Liver (tissue), 8 donors: ENCODE measurements at regions not wholly inside any gene's neighbourhood (a gene's known extent, or its start where the extent isn't known, plus 50 kb on each side); places are given as distances from the start of the nearest gene placed in this dataset.

ENCODE experiments used
- DNase-seq: peaks from one replicate; pipeline ENCODE4 v3.0.0-alpha.2; 2017; ENCODE audit warnings: low spot score
- H3K27ac ChIP-seq, 2 donors: one replicate each; pipeline ENCODE4 v1.7.0; 2013; ENCODE audit warnings: inconsistent platforms in 2 of 2, low read length in 2 of 2, control low read depth in 1 of 2, low read depth in 1 of 2, mild to moderate bottlenecking in 1 of 2
- H3K27me3 ChIP-seq, 4 donors: one replicate each; pipeline versions ENCODE4 v1.6.1 to v1.7.0; 2013; ENCODE audit warnings: low read length in 3 of 4, inconsistent platforms in 1 of 4, mild to moderate bottlenecking in 1 of 4, moderate library complexity in 1 of 4; ENCODE audit not compliant: control insufficient read depth in 4 of 4, insufficient read depth in 4 of 4
- H3K36me3 ChIP-seq, 4 donors: one replicate each; pipeline versions ENCODE4 v1.6.1 to v1.7.0; 2013; ENCODE audit warnings: low read length in 3 of 4, mild to moderate bottlenecking in 3 of 4, low read depth in 1 of 4, moderate library complexity in 1 of 4; ENCODE audit not compliant: control insufficient read depth in 4 of 4, insufficient read depth in 3 of 4
- H3K4me1 ChIP-seq, 4 donors: one replicate each; pipeline versions ENCODE4 v1.6.1 to v1.7.0; 2013; ENCODE audit warnings: low read length in 3 of 4, mild to moderate bottlenecking in 3 of 4, moderate library complexity in 1 of 4; ENCODE audit not compliant: control insufficient read depth in 4 of 4, insufficient read depth in 4 of 4
- H3K4me3 ChIP-seq, 3 donors: one replicate each; pipeline versions ENCODE4 v1.6.1 to v1.7.0; 2013; ENCODE audit warnings: low read length in 3 of 3, control low read depth in 1 of 3, low read depth in 1 of 3, mild to moderate bottlenecking in 1 of 3
- H3K9ac ChIP-seq, 2 donors: one replicate each; pipeline ENCODE4 v1.7.0; 2013; ENCODE audit warnings: low read length in 2 of 2, mild to moderate bottlenecking in 2 of 2, moderate library complexity in 2 of 2, control low read depth in 1 of 2, low read depth in 1 of 2
- H3K9me3 ChIP-seq, 4 donors: one replicate each; pipeline versions ENCODE4 v1.6.1 to v1.7.0; 2013; ENCODE audit warnings: low read length in 3 of 4; ENCODE audit not compliant: control insufficient read depth in 4 of 4
- EGR1 ChIP-seq, 2 donors: IDR thresholded peaks; 2 replicates each; pipeline ENCODE4 v1.6.1; 2016 to 2018; ENCODE audit warnings: antibody characterized with exemption in 2 of 2, low read depth in 2 of 2
- FOXA1 ChIP-seq: IDR thresholded peaks from 2 replicates; pipeline ENCODE4 v1.6.1; 2016; ENCODE audit warnings: antibody characterized with exemption
- FOXA2 ChIP-seq: IDR thresholded peaks from 2 replicates; pipeline ENCODE4 v1.6.1; 2016; ENCODE audit warnings: antibody characterized with exemption
- GABPA ChIP-seq, 2 donors: IDR thresholded peaks in 1 of 2; conservative IDR thresholded peaks in 1 of 2; 2 replicates each; pipeline ENCODE4 v1.6.1; 2016; ENCODE audit warnings: antibody characterized with exemption in 2 of 2, mild to moderate bottlenecking in 1 of 2, moderate library complexity in 1 of 2
- HNF4A ChIP-seq, 2 donors: conservative IDR thresholded peaks; 2 replicates each; pipeline ENCODE4 v1.6.1; 2016; ENCODE audit warnings: antibody characterized with exemption in 2 of 2, mild to moderate bottlenecking in 2 of 2
- HNF4G ChIP-seq: IDR thresholded peaks from 2 replicates; pipeline ENCODE4 v1.6.1; 2016; ENCODE audit warnings: antibody characterized with exemption
- JUND ChIP-seq, 2 donors: IDR thresholded peaks; 2 replicates each; pipeline ENCODE4 v1.6.1; 2016; ENCODE audit warnings: antibody characterized with exemption in 2 of 2
- NR2F2 ChIP-seq: IDR thresholded peaks from 2 replicates; pipeline ENCODE4 v1.6.1; 2016; ENCODE audit warnings: antibody characterized with exemption
- RAD21 ChIP-seq, 2 donors: IDR thresholded peaks; 2 replicates each; pipeline ENCODE4 v1.6.1; 2016; ENCODE audit warnings: antibody characterized with exemption in 2 of 2, mild to moderate bottlenecking in 2 of 2
- RXRA ChIP-seq, 2 donors: IDR thresholded peaks; 2 replicates each; pipeline ENCODE4 v1.6.1; 2017 to 2018; ENCODE audit warnings: antibody characterized with exemption in 2 of 2, mild to moderate bottlenecking in 1 of 2
- SP1 ChIP-seq: IDR thresholded peaks from 2 replicates; pipeline ENCODE4 v1.6.1; 2018; ENCODE audit warnings: antibody characterized with exemption, mild to moderate bottlenecking
- TAF1 ChIP-seq: conservative IDR thresholded peaks from 2 replicates; pipeline ENCODE4 v1.6.1; 2016; ENCODE audit warnings: antibody characterized with exemption, mild to moderate bottlenecking
- YY1 ChIP-seq: IDR thresholded peaks from 2 replicates; pipeline ENCODE4 v1.6.1; 2016; ENCODE audit warnings: antibody characterized with exemption, mild to moderate bottlenecking
- whole genome bisulfite sequencing: extraction: QIAGEN DNeasy Blood & Tissue Kit; methylation state at CpG from one replicate; pipeline ENCODE4 v1.1.7; 2013; 5-methylcytosine and 5-hydroxymethylcytosine counted together
- TF ChIP-seq, protein P1 (sequence below): fragments of 150-350 bp; IDR thresholded peaks from 2 replicates; pipeline ENCODE4 v1.5.1; 2017; ENCODE audit warnings: improper control_type of control experiment, low read depth, low read length; ENCODE audit not compliant: missing input control
- TF ChIP-seq, protein P2 (sequence below): IDR thresholded peaks from 2 replicates; pipeline ENCODE4 v1.6.1; 2016; ENCODE audit warnings: antibody characterized with exemption, mild to moderate bottlenecking
- TF ChIP-seq, protein P3 (sequence below): IDR thresholded peaks from 2 replicates; pipeline ENCODE4 v1.6.1; 2016; ENCODE audit warnings: antibody characterized with exemption
- TF ChIP-seq, protein P4 (sequence below): IDR thresholded peaks from 2 replicates; pipeline ENCODE4 v1.6.1; 2016; ENCODE audit warnings: antibody characterized with exemption
- TF ChIP-seq, protein P5 (sequence below): IDR thresholded peaks from 2 replicates; pipeline ENCODE4 v1.6.1; 2016; ENCODE audit warnings: antibody characterized with exemption
- donor health status: healthy.
- donor health status: healthy.
- donor health status: healthy.
- donor health status: healthy.
- donor health status: healthy.

DNA sequence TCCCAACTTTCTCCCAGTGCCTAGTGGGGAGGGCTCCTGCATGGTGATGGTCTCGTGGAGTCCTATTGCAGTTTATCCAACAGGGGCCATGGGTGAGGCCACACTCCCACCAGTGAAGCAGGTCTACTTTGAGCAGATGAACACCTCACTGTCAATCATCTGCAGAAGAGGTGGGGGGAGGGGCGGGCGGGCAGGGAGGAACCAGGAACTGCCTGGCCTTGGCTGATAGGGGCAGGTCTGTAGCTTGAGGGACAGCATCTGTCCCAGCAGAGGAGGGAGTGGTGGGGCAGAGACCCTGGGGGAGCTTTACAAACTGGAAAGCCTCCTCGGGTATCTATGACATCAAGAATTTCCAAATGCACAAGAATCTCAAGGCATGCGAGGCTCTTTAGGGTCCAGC lies 58.7 kb upstream of the ZNF423 start:
- TF ChIP-seq NR2F2, result no peak
- no peak for TF ChIP-seq JUND (IDR thresholded peaks at IDR 0.05)
- TF ChIP-seq, protein P1, sequence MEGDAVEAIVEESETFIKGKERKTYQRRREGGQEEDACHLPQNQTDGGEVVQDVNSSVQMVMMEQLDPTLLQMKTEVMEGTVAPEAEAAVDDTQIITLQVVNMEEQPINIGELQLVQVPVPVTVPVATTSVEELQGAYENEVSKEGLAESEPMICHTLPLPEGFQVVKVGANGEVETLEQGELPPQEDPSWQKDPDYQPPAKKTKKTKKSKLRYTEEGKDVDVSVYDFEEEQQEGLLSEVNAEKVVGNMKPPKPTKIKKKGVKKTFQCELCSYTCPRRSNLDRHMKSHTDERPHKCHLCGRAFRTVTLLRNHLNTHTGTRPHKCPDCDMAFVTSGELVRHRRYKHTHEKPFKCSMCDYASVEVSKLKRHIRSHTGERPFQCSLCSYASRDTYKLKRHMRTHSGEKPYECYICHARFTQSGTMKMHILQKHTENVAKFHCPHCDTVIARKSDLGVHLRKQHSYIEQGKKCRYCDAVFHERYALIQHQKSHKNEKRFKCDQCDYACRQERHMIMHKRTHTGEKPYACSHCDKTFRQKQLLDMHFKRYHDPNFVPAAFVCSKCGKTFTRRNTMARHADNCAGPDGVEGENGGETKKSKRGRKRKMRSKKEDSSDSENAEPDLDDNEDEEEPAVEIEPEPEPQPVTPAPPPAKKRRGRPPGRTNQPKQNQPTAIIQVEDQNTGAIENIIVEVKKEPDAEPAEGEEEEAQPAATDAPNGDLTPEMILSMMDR, result no peak
- TF ChIP-seq, protein P2, sequence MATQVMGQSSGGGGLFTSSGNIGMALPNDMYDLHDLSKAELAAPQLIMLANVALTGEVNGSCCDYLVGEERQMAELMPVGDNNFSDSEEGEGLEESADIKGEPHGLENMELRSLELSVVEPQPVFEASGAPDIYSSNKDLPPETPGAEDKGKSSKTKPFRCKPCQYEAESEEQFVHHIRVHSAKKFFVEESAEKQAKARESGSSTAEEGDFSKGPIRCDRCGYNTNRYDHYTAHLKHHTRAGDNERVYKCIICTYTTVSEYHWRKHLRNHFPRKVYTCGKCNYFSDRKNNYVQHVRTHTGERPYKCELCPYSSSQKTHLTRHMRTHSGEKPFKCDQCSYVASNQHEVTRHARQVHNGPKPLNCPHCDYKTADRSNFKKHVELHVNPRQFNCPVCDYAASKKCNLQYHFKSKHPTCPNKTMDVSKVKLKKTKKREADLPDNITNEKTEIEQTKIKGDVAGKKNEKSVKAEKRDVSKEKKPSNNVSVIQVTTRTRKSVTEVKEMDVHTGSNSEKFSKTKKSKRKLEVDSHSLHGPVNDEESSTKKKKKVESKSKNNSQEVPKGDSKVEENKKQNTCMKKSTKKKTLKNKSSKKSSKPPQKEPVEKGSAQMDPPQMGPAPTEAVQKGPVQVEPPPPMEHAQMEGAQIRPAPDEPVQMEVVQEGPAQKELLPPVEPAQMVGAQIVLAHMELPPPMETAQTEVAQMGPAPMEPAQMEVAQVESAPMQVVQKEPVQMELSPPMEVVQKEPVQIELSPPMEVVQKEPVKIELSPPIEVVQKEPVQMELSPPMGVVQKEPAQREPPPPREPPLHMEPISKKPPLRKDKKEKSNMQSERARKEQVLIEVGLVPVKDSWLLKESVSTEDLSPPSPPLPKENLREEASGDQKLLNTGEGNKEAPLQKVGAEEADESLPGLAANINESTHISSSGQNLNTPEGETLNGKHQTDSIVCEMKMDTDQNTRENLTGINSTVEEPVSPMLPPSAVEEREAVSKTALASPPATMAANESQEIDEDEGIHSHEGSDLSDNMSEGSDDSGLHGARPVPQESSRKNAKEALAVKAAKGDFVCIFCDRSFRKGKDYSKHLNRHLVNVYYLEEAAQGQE, result no peak
- TF ChIP-seq, protein P3, sequence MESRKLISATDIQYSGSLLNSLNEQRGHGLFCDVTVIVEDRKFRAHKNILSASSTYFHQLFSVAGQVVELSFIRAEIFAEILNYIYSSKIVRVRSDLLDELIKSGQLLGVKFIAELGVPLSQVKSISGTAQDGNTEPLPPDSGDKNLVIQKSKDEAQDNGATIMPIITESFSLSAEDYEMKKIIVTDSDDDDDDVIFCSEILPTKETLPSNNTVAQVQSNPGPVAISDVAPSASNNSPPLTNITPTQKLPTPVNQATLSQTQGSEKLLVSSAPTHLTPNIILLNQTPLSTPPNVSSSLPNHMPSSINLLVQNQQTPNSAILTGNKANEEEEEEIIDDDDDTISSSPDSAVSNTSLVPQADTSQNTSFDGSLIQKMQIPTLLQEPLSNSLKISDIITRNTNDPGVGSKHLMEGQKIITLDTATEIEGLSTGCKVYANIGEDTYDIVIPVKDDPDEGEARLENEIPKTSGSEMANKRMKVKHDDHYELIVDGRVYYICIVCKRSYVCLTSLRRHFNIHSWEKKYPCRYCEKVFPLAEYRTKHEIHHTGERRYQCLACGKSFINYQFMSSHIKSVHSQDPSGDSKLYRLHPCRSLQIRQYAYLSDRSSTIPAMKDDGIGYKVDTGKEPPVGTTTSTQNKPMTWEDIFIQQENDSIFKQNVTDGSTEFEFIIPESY, result no peak
- no peak for TF ChIP-seq GABPA (IDR thresholded peaks at IDR 0.05 in 1 of 2, conservative IDR thresholded peaks at IDR 0.05 in 1 of 2)
- TF ChIP-seq HNF4G, result no peak
- no peak for TF ChIP-seq EGR1 (IDR thresholded peaks at IDR 0.05; ENCODE audit: low read depth in 2 of 2)
- TF ChIP-seq FOXA1, result no peak
- no peak for TF ChIP-seq SP1
- no peak for TF ChIP-seq RXRA (IDR thresholded peaks at IDR 0.05)
- no peak for TF ChIP-seq RAD21 (IDR thresholded peaks at IDR 0.05)
- TF ChIP-seq, protein P4, sequence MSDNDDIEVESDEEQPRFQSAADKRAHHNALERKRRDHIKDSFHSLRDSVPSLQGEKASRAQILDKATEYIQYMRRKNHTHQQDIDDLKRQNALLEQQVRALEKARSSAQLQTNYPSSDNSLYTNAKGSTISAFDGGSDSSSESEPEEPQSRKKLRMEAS, result no peak
- no peak for TF ChIP-seq HNF4A (conservative IDR thresholded peaks at IDR 0.05)
- no peak for TF ChIP-seq FOXA2
- TF ChIP-seq, protein P5, sequence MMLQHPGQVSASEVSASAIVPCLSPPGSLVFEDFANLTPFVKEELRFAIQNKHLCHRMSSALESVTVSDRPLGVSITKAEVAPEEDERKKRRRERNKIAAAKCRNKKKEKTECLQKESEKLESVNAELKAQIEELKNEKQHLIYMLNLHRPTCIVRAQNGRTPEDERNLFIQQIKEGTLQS, result no peak
- TF ChIP-seq YY1, result no peak
- no peak for TF ChIP-seq TAF1
- H3K9ac ChIP-seq, result no peak overlapping the region
- no peaks in the 10 kb centered on the region for H3K36me3 ChIP-seq
- H3K27ac ChIP-seq, result no peak overlapping the region
- no peaks in the 10 kb centered on the region for H3K4me1 ChIP-seq
- H3K4me3 ChIP-seq, result no peak overlapping the region
- 66% methylated on average over 5 of the region's 5 CpGs for WGBS
- DNase-seq, result peak; percentile 75
- H3K9me3 ChIP-seq, result no peaks in the 10 kb centered on the region
- no peaks in the 10 kb centered on the region for H3K27me3 ChIP-seq

DNA sequence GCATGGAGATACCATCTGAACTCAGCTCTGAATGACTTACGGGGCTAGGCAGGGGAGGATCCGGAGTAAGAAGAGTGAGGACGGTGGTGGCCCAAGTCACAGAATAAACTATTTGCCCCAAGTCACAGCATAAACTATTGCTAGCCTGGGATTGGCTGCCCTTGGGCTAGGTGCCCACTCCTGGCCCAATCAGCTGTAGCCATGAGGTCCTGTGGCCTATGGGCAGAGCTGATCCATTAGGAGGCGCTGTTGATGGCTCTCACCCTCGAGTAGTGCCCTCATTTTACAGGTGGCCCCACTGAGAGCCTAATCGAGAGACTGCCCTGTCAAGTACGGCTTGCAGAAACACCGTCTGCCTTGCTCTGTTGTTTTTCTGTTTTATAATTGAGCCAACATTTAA lies 62.3 kb upstream of the ZNF423 start:
- no peak for TF ChIP-seq NR2F2
- no peaks in the 10 kb centered on the region for H3K4me1 ChIP-seq
- H3K27ac ChIP-seq, result no peak overlapping the region
- no peak overlapping the region for H3K4me3 ChIP-seq
- H3K9me3 ChIP-seq, result no peaks in the 10 kb centered on the region
- no peaks in the 10 kb centered on the region for H3K36me3 ChIP-seq
- H3K9ac ChIP-seq, result no peak overlapping the region
- no peaks in the 10 kb centered on the region for H3K27me3 ChIP-seq
- DNase-seq, result no peak
- WGBS, result 93% methylated on average over 8 of the region's 8 CpGs
